ENCODE measurements at regions not wholly inside any gene's neighbourhood (a gene's known extent, or its start where the extent isn't known, plus 50 kb on each side); places are given as distances from the start of the nearest gene placed in this dataset.

DNA sequence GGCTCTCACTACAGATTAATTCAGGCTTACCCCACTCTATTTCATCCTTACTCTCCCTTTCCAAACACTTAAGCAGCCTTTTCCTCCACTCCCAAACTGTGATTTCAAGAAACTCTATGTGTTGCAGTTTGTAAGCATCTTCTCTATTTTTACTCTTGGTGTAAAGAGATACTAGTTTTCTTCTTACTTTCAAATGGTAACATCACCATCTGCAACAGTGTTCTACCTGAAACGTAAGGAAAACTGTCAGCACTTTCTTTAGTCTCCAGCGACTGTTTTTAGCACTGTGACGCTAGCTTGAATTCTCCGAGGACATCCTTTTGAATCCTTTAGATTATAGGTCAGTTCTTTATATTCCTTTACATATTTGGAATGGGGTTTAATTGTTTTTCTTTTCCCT lies 335.2 kb downstream of the PDGFC start:
- TF ChIP-seq, protein P1, sequence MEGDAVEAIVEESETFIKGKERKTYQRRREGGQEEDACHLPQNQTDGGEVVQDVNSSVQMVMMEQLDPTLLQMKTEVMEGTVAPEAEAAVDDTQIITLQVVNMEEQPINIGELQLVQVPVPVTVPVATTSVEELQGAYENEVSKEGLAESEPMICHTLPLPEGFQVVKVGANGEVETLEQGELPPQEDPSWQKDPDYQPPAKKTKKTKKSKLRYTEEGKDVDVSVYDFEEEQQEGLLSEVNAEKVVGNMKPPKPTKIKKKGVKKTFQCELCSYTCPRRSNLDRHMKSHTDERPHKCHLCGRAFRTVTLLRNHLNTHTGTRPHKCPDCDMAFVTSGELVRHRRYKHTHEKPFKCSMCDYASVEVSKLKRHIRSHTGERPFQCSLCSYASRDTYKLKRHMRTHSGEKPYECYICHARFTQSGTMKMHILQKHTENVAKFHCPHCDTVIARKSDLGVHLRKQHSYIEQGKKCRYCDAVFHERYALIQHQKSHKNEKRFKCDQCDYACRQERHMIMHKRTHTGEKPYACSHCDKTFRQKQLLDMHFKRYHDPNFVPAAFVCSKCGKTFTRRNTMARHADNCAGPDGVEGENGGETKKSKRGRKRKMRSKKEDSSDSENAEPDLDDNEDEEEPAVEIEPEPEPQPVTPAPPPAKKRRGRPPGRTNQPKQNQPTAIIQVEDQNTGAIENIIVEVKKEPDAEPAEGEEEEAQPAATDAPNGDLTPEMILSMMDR (IDR thresholded peaks at IDR 0.05) = no peak
- no peak for TF ChIP-seq POLR2AphosphoS5 (IDR thresholded peaks at IDR 0.05)

All from suprapubic skin (tissue), 3 donors.